ENCODE measurements at regions not wholly inside any gene's neighbourhood (a gene's known extent, or its start where the extent isn't known, plus 50 kb on each side); places are given as distances from the start of the nearest gene placed in this dataset.
"Not testable (repeated sequence)": the region's sequence is repeated elsewhere in the genome, so short reads cannot be mapped to it uniquely, and the experiment has no call there.

GRCh38 chr5:13339093-13339492 is 605.4 kb downstream of the DNAH5 start:
- no peaks in the 10 kb centered on the region for H3K27me3 Mint-ChIP-seq (ENCODE audit: insufficient read depth)
- H3K4me3 Mint-ChIP-seq, result no peak overlapping the region
- no peaks in the 10 kb centered on the region for H3K4me1 Mint-ChIP-seq (ENCODE audit: low read depth)
- H3K36me3 Mint-ChIP-seq (ENCODE audit: low read depth), result no peaks in the 10 kb centered on the region
- H3K27ac Mint-ChIP-seq, result no peak overlapping the region
- no peak for TF ChIP-seq CTCF (IDR thresholded peaks at IDR 0.05)
- DNase-seq, result no peak
- H3K9me3 Mint-ChIP-seq, result peaks cover 32% of the 10 kb centered on the region

GRCh38 chr5:13335026-13335425 is 609.5 kb downstream of the DNAH5 start:
- peaks cover 12% of the 10 kb centered on the region for H3K9me3 Mint-ChIP-seq
- not testable (repeated sequence) for H3K36me3 Mint-ChIP-seq (ENCODE audit: low read depth); DNase-seq; H3K27ac Mint-ChIP-seq; H3K4me3 Mint-ChIP-seq; H3K4me1 Mint-ChIP-seq (ENCODE audit: low read depth); H3K27me3 Mint-ChIP-seq (ENCODE audit: insufficient read depth)

GRCh38 chr5:13331585-13331984 is 612.9 kb downstream of the DNAH5 start:
- TF ChIP-seq CTCF (IDR thresholded peaks at IDR 0.05), result no peak
- DNase-seq, result no peak
- H3K4me1 Mint-ChIP-seq (ENCODE audit: low read depth), result no peaks in the 10 kb centered on the region

GRCh38 chr5:13328316-13328715 is 616.2 kb downstream of the DNAH5 start:
- H3K27me3 Mint-ChIP-seq (ENCODE audit: insufficient read depth), result no peaks in the 10 kb centered on the region
- peaks cover 10% of the 10 kb centered on the region; the same call in 1 of the 2 replicates for H3K9me3 Mint-ChIP-seq
- H3K4me3 Mint-ChIP-seq, result no peak overlapping the region
- no peak for DNase-seq
- no peaks in the 10 kb centered on the region for H3K4me1 Mint-ChIP-seq (ENCODE audit: low read depth)
- no peak overlapping the region for H3K27ac Mint-ChIP-seq
- no peak for TF ChIP-seq CTCF (IDR thresholded peaks at IDR 0.05)
- no peaks in the 10 kb centered on the region for H3K36me3 Mint-ChIP-seq (ENCODE audit: low read depth)

More at GRCh38 chr5:13331585-13331984, 612.9 kb downstream of the DNAH5 start:
- Mint-ChIP-seq H3K4me3 (no peak overlapping the region), H3K27ac (no peak overlapping the region), H3K9me3 (peaks cover 18% of the 10 kb centered on the region; the same call in 1 of the 2 replicates), H3K36me3 (ENCODE audit: low read depth) (no peaks in the 10 kb centered on the region), H3K27me3 (ENCODE audit: insufficient read depth) (no peaks in the 10 kb centered on the region)

- H3K36me3 Mint-ChIP-seq (ENCODE audit: low read depth), result no peaks in the 10 kb centered on the region
- peaks cover 12% of the 10 kb centered on the region for H3K9me3 Mint-ChIP-seq
- no peaks in the 10 kb centered on the region for H3K27me3 Mint-ChIP-seq (ENCODE audit: insufficient read depth)
- no peak for TF ChIP-seq CTCF (IDR thresholded peaks at IDR 0.05)
- H3K4me3 Mint-ChIP-seq, result no peak overlapping the region
- no peaks in the 10 kb centered on the region for H3K4me1 Mint-ChIP-seq (ENCODE audit: low read depth)
- DNase-seq, result no peak
- H3K27ac Mint-ChIP-seq, result no peak overlapping the region
Observed at GRCh38 chr5:13325765-13326164, 618.7 kb downstream of the DNAH5 start.

- Mint-ChIP-seq H3K4me1 (ENCODE audit: low read depth) (no peaks in the 10 kb centered on the region), H3K4me3 (no peak overlapping the region), H3K27me3 (ENCODE audit: insufficient read depth) (no peaks in the 10 kb centered on the region), H3K36me3 (ENCODE audit: low read depth) (no peaks in the 10 kb centered on the region), H3K9me3 (peaks cover 12% of the 10 kb centered on the region), H3K27ac (no peak overlapping the region)
- no peak for TF ChIP-seq CTCF (IDR thresholded peaks at IDR 0.05)
- DNase-seq, result no peak
Observed at GRCh38 chr5:13322769-13323168, 621.7 kb downstream of the DNAH5 start.
